ENCODE measurements at regions not wholly inside any gene's neighbourhood (a gene's known extent, or its start where the extent isn't known, plus 50 kb on each side); places are given as distances from the start of the nearest gene placed in this dataset.

DNA sequence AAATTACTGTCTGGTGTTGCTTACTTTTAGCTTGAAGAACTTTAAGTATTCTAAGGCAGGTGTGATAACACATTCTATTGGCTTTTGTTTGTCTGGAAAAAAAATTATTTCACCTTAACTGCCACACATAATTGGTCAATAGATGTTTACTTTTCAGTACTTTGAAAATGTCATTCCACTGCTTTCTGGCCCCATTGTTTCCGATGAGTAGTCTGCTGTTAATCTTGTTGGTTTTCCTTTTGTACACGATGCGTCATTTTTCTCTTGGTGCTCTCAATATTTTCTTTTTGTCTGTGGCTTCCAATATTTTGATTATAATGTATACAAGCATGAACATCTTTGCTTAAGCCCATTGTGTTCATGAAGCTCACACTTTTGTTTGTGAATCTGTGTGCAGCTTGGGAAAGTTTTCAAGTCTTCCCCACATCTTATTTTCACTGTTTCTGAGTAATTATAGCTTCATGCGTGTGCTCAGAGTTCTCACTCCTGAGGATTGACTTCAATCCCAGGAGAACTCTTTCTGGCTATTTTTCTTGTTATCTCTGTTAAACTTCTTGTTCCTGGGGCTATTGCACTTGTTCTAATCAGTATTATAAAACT lies 664.7 kb downstream of the IGSF11 start:
- ATAC-seq = no peak
- H3K9me3 ChIP-seq = no peaks in the 10 kb centered on the region
- intact Hi-C loops (cut with DNase I; ENCODE audit: low total_unique reads) (no loop called here), in situ Hi-C loops (cut with MboI; ENCODE audit: low sequenced_read_pairs in 4 of 4) (no loop called here)
- TF ChIP-seq, protein P1, sequence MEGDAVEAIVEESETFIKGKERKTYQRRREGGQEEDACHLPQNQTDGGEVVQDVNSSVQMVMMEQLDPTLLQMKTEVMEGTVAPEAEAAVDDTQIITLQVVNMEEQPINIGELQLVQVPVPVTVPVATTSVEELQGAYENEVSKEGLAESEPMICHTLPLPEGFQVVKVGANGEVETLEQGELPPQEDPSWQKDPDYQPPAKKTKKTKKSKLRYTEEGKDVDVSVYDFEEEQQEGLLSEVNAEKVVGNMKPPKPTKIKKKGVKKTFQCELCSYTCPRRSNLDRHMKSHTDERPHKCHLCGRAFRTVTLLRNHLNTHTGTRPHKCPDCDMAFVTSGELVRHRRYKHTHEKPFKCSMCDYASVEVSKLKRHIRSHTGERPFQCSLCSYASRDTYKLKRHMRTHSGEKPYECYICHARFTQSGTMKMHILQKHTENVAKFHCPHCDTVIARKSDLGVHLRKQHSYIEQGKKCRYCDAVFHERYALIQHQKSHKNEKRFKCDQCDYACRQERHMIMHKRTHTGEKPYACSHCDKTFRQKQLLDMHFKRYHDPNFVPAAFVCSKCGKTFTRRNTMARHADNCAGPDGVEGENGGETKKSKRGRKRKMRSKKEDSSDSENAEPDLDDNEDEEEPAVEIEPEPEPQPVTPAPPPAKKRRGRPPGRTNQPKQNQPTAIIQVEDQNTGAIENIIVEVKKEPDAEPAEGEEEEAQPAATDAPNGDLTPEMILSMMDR (IDR thresholded peaks at IDR 0.05 in 4 of 5, conservative IDR thresholded peaks at IDR 0.05 in 1 of 5) = no peak
- TF ChIP-seq POLR2A (IDR thresholded peaks at IDR 0.05) = no peak
- no peaks in the 10 kb centered on the region for H3K36me3 ChIP-seq
- H3K4me3 ChIP-seq = no peak overlapping the region
- no peak for DNase-seq
- H3K27ac ChIP-seq = no peak overlapping the region
- no peaks in the 10 kb centered on the region for H3K27me3 ChIP-seq
- H3K4me1 ChIP-seq = no peaks in the 10 kb centered on the region

DNA sequence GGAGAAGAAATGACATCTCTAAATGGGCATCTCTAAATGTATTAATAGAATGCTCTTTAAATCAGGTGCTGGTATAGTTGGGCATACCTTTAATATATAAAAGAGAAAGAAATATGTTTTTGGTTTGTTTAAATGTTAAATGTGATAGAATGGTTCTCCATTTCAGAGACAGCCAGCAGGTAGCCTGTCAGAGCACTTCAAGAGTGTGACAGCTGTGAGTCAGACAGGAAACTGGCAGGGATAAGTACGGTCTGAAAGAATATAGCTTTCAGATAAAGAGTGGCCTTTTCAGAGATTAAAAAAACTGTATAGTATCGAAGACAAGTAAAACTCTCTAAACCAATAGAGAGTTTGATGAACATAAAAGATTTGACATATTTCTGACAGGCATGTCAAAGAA lies 654.1 kb downstream of the IGSF11 start:
- no peaks in the 10 kb centered on the region for H3K4me1 ChIP-seq
- no peaks in the 10 kb centered on the region for H3K36me3 ChIP-seq
- no peak for DNase-seq
- ATAC-seq = no peak
- H3K27ac ChIP-seq = no peak overlapping the region
- in situ Hi-C loops (cut with MboI; ENCODE audit: low sequenced_read_pairs in 4 of 4) (no loop called here), intact Hi-C loops (cut with DNase I; ENCODE audit: low total_unique reads) (no loop called here)
- H3K9me3 ChIP-seq = no peaks in the 10 kb centered on the region
- no peaks in the 10 kb centered on the region for H3K27me3 ChIP-seq
- H3K4me3 ChIP-seq = no peak overlapping the region
- no peak for TF ChIP-seq POLR2A (IDR thresholded peaks at IDR 0.05)
- TF ChIP-seq, protein P1 (IDR thresholded peaks at IDR 0.05 in 4 of 5, conservative IDR thresholded peaks at IDR 0.05 in 1 of 5) = no peak

DNA sequence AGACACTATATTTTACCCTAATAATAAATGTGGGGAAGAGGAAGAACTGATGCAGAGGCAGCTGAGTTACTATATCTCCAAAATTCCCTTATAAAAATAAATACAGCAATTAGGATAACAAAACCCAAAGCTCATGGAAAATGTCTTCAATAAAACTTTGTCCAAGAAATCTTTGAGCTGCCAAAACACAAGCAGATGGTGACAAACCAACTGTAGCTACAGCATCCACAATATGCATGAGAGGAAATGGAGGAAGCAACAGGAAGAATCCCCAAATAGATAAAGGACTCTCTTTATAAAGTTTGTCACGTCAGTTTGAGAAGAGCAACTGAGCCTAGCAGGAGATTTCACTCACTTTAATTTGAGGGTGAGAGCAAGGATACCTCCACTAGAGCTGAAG lies 638.2 kb downstream of the IGSF11 start:
- ATAC-seq = no peak
- no peak for TF ChIP-seq POLR2A (IDR thresholded peaks at IDR 0.05)
- TF ChIP-seq, protein P1 (IDR thresholded peaks at IDR 0.05 in 4 of 5, conservative IDR thresholded peaks at IDR 0.05 in 1 of 5) = no peak

DNA sequence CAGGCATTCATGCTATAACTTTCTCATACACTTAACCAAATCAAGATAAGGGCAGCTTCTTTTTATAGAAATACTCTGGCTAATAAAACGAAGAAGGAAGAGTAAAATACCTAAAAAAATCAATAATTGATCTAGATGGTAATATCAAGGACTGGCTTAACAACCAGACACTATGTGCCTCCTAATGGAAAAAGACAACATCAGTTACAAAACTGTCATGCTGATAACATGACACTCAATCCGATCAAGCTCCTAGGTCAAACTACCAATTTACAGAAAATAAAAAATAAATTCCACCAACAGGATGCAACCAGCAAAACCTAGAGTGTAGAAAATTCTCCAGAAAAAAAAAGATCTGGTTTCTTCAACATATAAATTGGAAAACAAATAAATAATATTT lies 634.6 kb downstream of the IGSF11 start:
- in situ Hi-C loops (cut with MboI; ENCODE audit: low sequenced_read_pairs in 4 of 4) = no loop called here
- no peak for DNase-seq
- Histone ChIP-seq H3K4me1 (no peaks in the 10 kb centered on the region), H3K27me3 (no peaks in the 10 kb centered on the region), H3K9me3 (no peaks in the 10 kb centered on the region), H3K36me3 (no peaks in the 10 kb centered on the region), H3K27ac (no peak overlapping the region), H3K4me3 (no peak overlapping the region)
- no peak for ATAC-seq
- intact Hi-C loops (cut with DNase I; ENCODE audit: low total_unique reads) = no loop called here
- TF ChIP-seq, protein P1 (IDR thresholded peaks at IDR 0.05 in 4 of 5, conservative IDR thresholded peaks at IDR 0.05 in 1 of 5) = no peak
- TF ChIP-seq POLR2A (IDR thresholded peaks at IDR 0.05) = no peak

More for the DNA sequence above, 638.2 kb downstream of the IGSF11 start:
- H3K4me3 ChIP-seq = no peak overlapping the region
- no peaks in the 10 kb centered on the region for H3K27me3 ChIP-seq
- in situ Hi-C loops (cut with MboI; ENCODE audit: low sequenced_read_pairs in 4 of 4) = no loop called here
- H3K27ac ChIP-seq = no peak overlapping the region
- H3K36me3 ChIP-seq = no peaks in the 10 kb centered on the region
- intact Hi-C loops (cut with DNase I; ENCODE audit: low total_unique reads) = no loop called here
- no peaks in the 10 kb centered on the region for H3K4me1 ChIP-seq
- DNase-seq = no peak
- H3K9me3 ChIP-seq = no peaks in the 10 kb centered on the region

DNA sequence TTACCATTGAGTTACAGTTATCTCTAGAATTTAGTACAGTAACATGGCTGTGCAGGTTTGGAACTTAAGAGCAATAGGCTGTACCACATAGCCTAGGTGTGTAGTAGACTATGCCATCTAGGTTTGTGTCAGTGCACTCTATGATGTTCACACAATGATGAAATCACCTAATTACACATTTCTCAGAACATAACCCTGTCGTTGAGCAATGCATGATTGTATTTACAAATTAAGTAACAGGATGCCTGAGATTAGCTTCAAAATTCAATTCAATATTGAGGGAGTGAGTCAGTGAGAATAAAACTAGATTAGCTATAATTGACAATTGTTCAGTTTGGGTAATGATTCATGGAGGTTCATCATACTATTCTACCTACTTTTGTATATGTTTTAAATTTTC lies 633.8 kb downstream of the IGSF11 start:
- H3K36me3 ChIP-seq = no peaks in the 10 kb centered on the region
- H3K4me3 ChIP-seq = no peak overlapping the region
- H3K4me1 ChIP-seq = no peaks in the 10 kb centered on the region
- TF ChIP-seq, protein P1 (IDR thresholded peaks at IDR 0.05 in 4 of 5, conservative IDR thresholded peaks at IDR 0.05 in 1 of 5) = no peak
- no peak for TF ChIP-seq POLR2A (IDR thresholded peaks at IDR 0.05)
- in situ Hi-C loops (cut with MboI; ENCODE audit: low sequenced_read_pairs in 4 of 4) = no loop called here
- ATAC-seq (no peak), DNase-seq (no peak)
- H3K27ac ChIP-seq = no peak overlapping the region
- no peaks in the 10 kb centered on the region for H3K9me3 ChIP-seq
- intact Hi-C loops (cut with DNase I; ENCODE audit: low total_unique reads) = no loop called here
- H3K27me3 ChIP-seq = no peaks in the 10 kb centered on the region

All from gastrocnemius medialis (tissue), 4 donors.